ENCODE measurements at regions not wholly inside any gene's neighbourhood (a gene's known extent, or its start where the extent isn't known, plus 50 kb on each side); places are given as distances from the start of the nearest gene placed in this dataset.

- no peaks in the 10 kb centered on the region for H3K27me3 ChIP-seq
- no peaks in the 10 kb centered on the region for H3K9me3 ChIP-seq (ENCODE audit: low read depth)
- H3K4me3 ChIP-seq: no peak overlapping the region
- no peak for DNase-seq (ENCODE audit: low read depth in 1 of 2, low spot score in 1 of 2)
- TF ChIP-seq CTCF (IDR thresholded peaks at IDR 0.05; ENCODE audit: low read depth, low read length): no peak
- H3K27ac ChIP-seq: no peak overlapping the region
- H3K4me1 ChIP-seq (ENCODE audit: low read depth): no peaks in the 10 kb centered on the region
- H3K36me3 ChIP-seq: no peaks in the 10 kb centered on the region
Observed at GRCh38 chr12:30846776-30847175, 79.8 kb upstream of the TSPAN11 start.

- Histone ChIP-seq H3K4me1 (ENCODE audit: low read depth) (no peaks in the 10 kb centered on the region), H3K27me3 (no peaks in the 10 kb centered on the region), H3K4me3 (no peak overlapping the region), H3K36me3 (no peaks in the 10 kb centered on the region), H3K27ac (no peak overlapping the region), H3K9me3 (ENCODE audit: low read depth) (no peaks in the 10 kb centered on the region)
- TF ChIP-seq CTCF (IDR thresholded peaks at IDR 0.05; ENCODE audit: low read depth, low read length): no peak
- no peak for DNase-seq (ENCODE audit: low read depth in 1 of 2, low spot score in 1 of 2)
Observed at GRCh38 chr12:30845676-30846075, 80.9 kb upstream of the TSPAN11 start.

GRCh38 chr12:30843211-30843610 lies 83.3 kb upstream of the TSPAN11 start:
- no peaks in the 10 kb centered on the region for H3K9me3 ChIP-seq (ENCODE audit: low read depth)
- no peaks in the 10 kb centered on the region for H3K4me1 ChIP-seq (ENCODE audit: low read depth)
- no peaks in the 10 kb centered on the region for H3K27me3 ChIP-seq
- no peaks in the 10 kb centered on the region for H3K36me3 ChIP-seq
- no peak for DNase-seq (ENCODE audit: low read depth in 1 of 2, low spot score in 1 of 2)
- H3K27ac ChIP-seq: no peak overlapping the region
- TF ChIP-seq CTCF (IDR thresholded peaks at IDR 0.05; ENCODE audit: low read depth, low read length): no peak
- H3K4me3 ChIP-seq: no peak overlapping the region

GRCh38 chr12:30840715-30841114 lies 85.8 kb upstream of the TSPAN11 start:
- Histone ChIP-seq H3K9me3 (ENCODE audit: low read depth) (no peaks in the 10 kb centered on the region), H3K27ac (no peak overlapping the region), H3K4me3 (no peak overlapping the region), H3K36me3 (no peaks in the 10 kb centered on the region), H3K4me1 (ENCODE audit: low read depth) (no peaks in the 10 kb centered on the region), H3K27me3 (no peaks in the 10 kb centered on the region)
- DNase-seq (ENCODE audit: low read depth in 1 of 2, low spot score in 1 of 2): no peak
- no peak for TF ChIP-seq CTCF (IDR thresholded peaks at IDR 0.05; ENCODE audit: low read depth, low read length)

- peak in 1 of 2 donors; percentile 2 for DNase-seq (ENCODE audit: low read depth in 1 of 2, low spot score in 1 of 2)
- H3K27ac ChIP-seq: no peak overlapping the region
- H3K9me3 ChIP-seq (ENCODE audit: low read depth): no peaks in the 10 kb centered on the region
- no peak overlapping the region for H3K4me3 ChIP-seq
- no peak for TF ChIP-seq CTCF (IDR thresholded peaks at IDR 0.05; ENCODE audit: low read depth, low read length)
- no peaks in the 10 kb centered on the region for H3K4me1 ChIP-seq (ENCODE audit: low read depth)
- H3K36me3 ChIP-seq: no peaks in the 10 kb centered on the region
- no peaks in the 10 kb centered on the region for H3K27me3 ChIP-seq
Observed at GRCh38 chr12:30839643-30840220, 85.0 kb upstream of the CAPRIN2 start.

- H3K4me3 ChIP-seq: no peak overlapping the region
- H3K27ac ChIP-seq: no peak overlapping the region
- no peaks in the 10 kb centered on the region for H3K4me1 ChIP-seq (ENCODE audit: low read depth)
- no peaks in the 10 kb centered on the region for H3K36me3 ChIP-seq
- TF ChIP-seq CTCF (IDR thresholded peaks at IDR 0.05; ENCODE audit: low read depth, low read length): no peak
- DNase-seq (ENCODE audit: low read depth in 1 of 2, low spot score in 1 of 2): no peak
- no peaks in the 10 kb centered on the region for H3K9me3 ChIP-seq (ENCODE audit: low read depth)
- no peaks in the 10 kb centered on the region for H3K27me3 ChIP-seq
Observed at GRCh38 chr12:30837595-30837994, 82.8 kb upstream of the CAPRIN2 start.

Measured in cardiac muscle cell (in vitro differentiated cells and primary cell).